Endodermal cell (in vitro differentiated cells): ENCODE measurements at regions not wholly inside any gene's neighbourhood (a gene's known extent, or its start where the extent isn't known, plus 50 kb on each side); places are given as distances from the start of the nearest gene placed in this dataset.

Source experiments
- DNase-seq: peaks from one replicate; pipeline ENCODE4 v3.0.0-alpha.2; 2017
- H3K27ac ChIP-seq: 2 replicates; pipeline ENCODE4 v1.5.1; 2013; ENCODE audit warnings: mild to moderate bottlenecking, low read depth, low read length, moderate library complexity
- H3K27me3 ChIP-seq: 2 replicates; pipeline ENCODE4 v1.6.1; 2013; ENCODE audit warnings: mild to moderate bottlenecking, low read length, moderate library complexity; ENCODE audit not compliant: insufficient read depth, control insufficient read depth, poor library complexity, severe bottlenecking
- H3K36me3 ChIP-seq: 2 replicates; pipeline ENCODE4 v1.7.0; 2013; ENCODE audit warnings: mild to moderate bottlenecking, low read length, moderate library complexity; ENCODE audit not compliant: control insufficient read depth, insufficient read depth
- H3K4me1 ChIP-seq: one replicate; pipeline ENCODE4 v1.7.0; 2013; ENCODE audit warnings: low read length; ENCODE audit not compliant: control insufficient read depth, insufficient read depth
- H3K4me3 ChIP-seq: 2 replicates; pipeline ENCODE4 v1.5.1; 2013; ENCODE audit warnings: mild to moderate bottlenecking, low read length, moderate library complexity
- H3K9ac ChIP-seq: 2 replicates; pipeline ENCODE4 v1.6.1; 2013; ENCODE audit warnings: mild to moderate bottlenecking, low read length, moderate library complexity; ENCODE audit not compliant: poor library complexity, severe bottlenecking; ENCODE audit errors: extremely low read depth
- H3K9me3 ChIP-seq: 2 replicates; pipeline ENCODE4 v1.6.1; 2013; ENCODE audit warnings: mild to moderate bottlenecking, low read length, moderate library complexity; ENCODE audit not compliant: control insufficient read depth
- H3K27ac Mint-ChIP-seq: 2 replicates; pipeline ENCODE4 v1.8.0; 2020; ENCODE audit warnings: mixed read lengths
- H3K27me3 Mint-ChIP-seq: 2 replicates; pipeline ENCODE4 v1.8.0; 2021; ENCODE audit warnings: mild to moderate bottlenecking, mixed read lengths; ENCODE audit not compliant: insufficient read depth
- H3K36me3 Mint-ChIP-seq: 2 replicates; pipeline ENCODE4 v1.8.0; 2020; ENCODE audit warnings: low read depth, mixed read lengths
- H3K4me1 Mint-ChIP-seq: 2 replicates; pipeline ENCODE4 v1.8.0; 2020; ENCODE audit warnings: mixed read lengths
- H3K4me3 Mint-ChIP-seq: 2 replicates; pipeline ENCODE4 v1.8.0; 2020; ENCODE audit warnings: mild to moderate bottlenecking, moderate library complexity, mixed read lengths
- H3K9me3 Mint-ChIP-seq: 2 replicates; pipeline ENCODE4 v1.8.0; 2020; ENCODE audit warnings: mild to moderate bottlenecking, mixed read lengths
- CTCF ChIP-seq: fragments of 200-600 bp; sonication (generic); conservative IDR thresholded peaks from 2 replicates; pipeline ENCODE4 v1.5.0; 2021; ENCODE audit warnings: antibody characterized with exemption, mild to moderate bottlenecking
- WGBS, 2 experiments: methylation state at CpG; one replicate each; pipeline versions ENCODE4 v1.1.5 to v1.1.7; 2013; ENCODE audit warnings: missing lambda C conversion rate in 2 of 2, mixed read lengths in 1 of 2; ENCODE audit not compliant: insufficient coverage in 1 of 2, insufficient read length in 1 of 2; 5-methylcytosine and 5-hydroxymethylcytosine counted together

GRCh38 chr1:34619256-34619655 is 135.6 kb upstream of the GJB5 start:
- Histone ChIP-seq H3K4me1 (no peaks in the 10 kb centered on the region), H3K9me3 (no peaks in the 10 kb centered on the region), H3K27me3 (no peaks in the 10 kb centered on the region), H3K4me3 (no peak overlapping the region), H3K27ac (no peak overlapping the region), H3K9ac (no peak overlapping the region), H3K36me3 (no peaks in the 10 kb centered on the region)
- TF ChIP-seq CTCF: no peak
- Mint-ChIP-seq H3K27me3 (peaks cover 4% of the 10 kb centered on the region), H3K4me3 (no peak overlapping the region), H3K4me1 (no peaks in the 10 kb centered on the region), H3K9me3 (no peaks in the 10 kb centered on the region), H3K27ac (no peak overlapping the region), H3K36me3 (no peaks in the 10 kb centered on the region)
- 85 to 87% methylated on average over 3 to 4 of the region's 4 CpGs for WGBS, 2 experiments
- DNase-seq: no peak

- no peak overlapping the region for H3K9ac ChIP-seq
- H3K27me3 ChIP-seq: no peaks in the 10 kb centered on the region
- H3K36me3 ChIP-seq: no peaks in the 10 kb centered on the region
- TF ChIP-seq CTCF: no peak
- no peak overlapping the region for H3K4me3 ChIP-seq
- H3K36me3 Mint-ChIP-seq: no peaks in the 10 kb centered on the region
- H3K27ac ChIP-seq: no peak overlapping the region
- H3K4me1 ChIP-seq: no peaks in the 10 kb centered on the region
- no peaks in the 10 kb centered on the region for H3K4me1 Mint-ChIP-seq
- DNase-seq: no peak
- no peaks in the 10 kb centered on the region for H3K9me3 Mint-ChIP-seq
- H3K27me3 Mint-ChIP-seq: peaks cover 6% of the 10 kb centered on the region
- no peaks in the 10 kb centered on the region for H3K9me3 ChIP-seq
- H3K27ac Mint-ChIP-seq: no peak overlapping the region
- WGBS, 2 experiments: 86 to 92% methylated on average over 3 to 4 of the region's 4 CpGs
- no peak overlapping the region for H3K4me3 Mint-ChIP-seq
Observed at GRCh38 chr1:34621916-34622315, 132.9 kb upstream of the GJB5 start.

GRCh38 chr1:34625521-34626015 is 129.3 kb upstream of the GJB5 start:
- Histone ChIP-seq H3K9me3 (no peaks in the 10 kb centered on the region), H3K4me1 (no peaks in the 10 kb centered on the region), H3K27ac (no peak overlapping the region), H3K36me3 (no peaks in the 10 kb centered on the region), H3K9ac (no peak overlapping the region), H3K4me3 (no peak overlapping the region), H3K27me3 (no peaks in the 10 kb centered on the region)
- no peaks in the 10 kb centered on the region for H3K36me3 Mint-ChIP-seq
- H3K9me3 Mint-ChIP-seq: no peaks in the 10 kb centered on the region
- no peak overlapping the region for H3K4me3 Mint-ChIP-seq
- H3K27ac Mint-ChIP-seq: no peak overlapping the region
- no peaks in the 10 kb centered on the region for H3K4me1 Mint-ChIP-seq
- TF ChIP-seq CTCF: no peak
- no peak for DNase-seq
- WGBS, 2 experiments: 86 to 87% methylated on average over 2 to 6 of the region's 6 CpGs
- peaks cover 10% of the 10 kb centered on the region for H3K27me3 Mint-ChIP-seq
